NCI-H524 (cell line): ENCODE measurements at regions not wholly inside any gene's neighbourhood (a gene's known extent, or its start where the extent isn't known, plus 50 kb on each side); places are given as distances from the start of the nearest gene placed in this dataset.
"Not testable (repeated sequence)": the region's sequence is repeated elsewhere in the genome, so short reads cannot be mapped to it uniquely, and the experiment has no call there.

Source experiments
- DNase-seq, 2 experiments: peaks; one replicate each; lab custom pipeline; 2025; lab: John Stamatoyannopoulos, UW

GRCh38 chr19:28596561-28597071 is 616.3 kb downstream of the UQCRFS1 start:
- DNase-seq, result no peak

DNA sequence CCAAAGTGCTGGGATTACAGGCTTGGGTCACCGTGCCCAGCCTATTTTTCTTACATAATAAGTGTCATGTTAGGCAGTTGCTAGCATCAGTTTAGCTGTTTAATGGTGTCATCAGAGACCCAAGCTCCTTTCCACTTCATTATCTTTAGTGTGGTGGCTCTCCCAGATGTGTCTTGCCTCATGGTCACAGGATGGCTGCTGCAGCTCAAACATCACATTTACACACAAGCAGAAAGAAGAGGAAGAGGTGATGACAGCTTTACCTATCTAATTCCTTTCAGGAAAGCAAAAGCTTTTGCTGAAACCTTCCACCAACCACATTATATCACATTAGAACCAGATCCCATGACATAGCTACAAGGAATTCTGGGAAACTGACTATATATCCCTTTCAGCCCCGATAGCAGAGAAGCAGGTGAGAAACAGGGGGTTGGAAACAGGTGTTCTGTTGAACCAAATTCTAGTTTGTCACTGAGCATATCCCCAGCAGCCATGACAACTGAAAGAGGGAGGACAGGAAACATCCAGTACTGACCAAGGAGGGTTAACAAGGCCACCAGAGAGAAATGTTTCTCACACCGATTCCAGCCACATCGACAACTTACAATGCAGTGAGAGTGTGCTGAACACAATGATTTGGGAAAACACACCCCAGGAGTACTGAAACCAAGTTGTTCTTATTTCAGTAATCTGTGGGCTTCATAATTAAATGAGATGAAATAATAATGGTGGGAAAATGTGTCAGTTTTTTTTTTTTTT is 617.0 kb downstream of the UQCRFS1 start:
- DNase-seq, result no peak

GRCh38 chr19:28594737-28595136 is 618.2 kb downstream of the UQCRFS1 start:
- no peak for DNase-seq

DNA sequence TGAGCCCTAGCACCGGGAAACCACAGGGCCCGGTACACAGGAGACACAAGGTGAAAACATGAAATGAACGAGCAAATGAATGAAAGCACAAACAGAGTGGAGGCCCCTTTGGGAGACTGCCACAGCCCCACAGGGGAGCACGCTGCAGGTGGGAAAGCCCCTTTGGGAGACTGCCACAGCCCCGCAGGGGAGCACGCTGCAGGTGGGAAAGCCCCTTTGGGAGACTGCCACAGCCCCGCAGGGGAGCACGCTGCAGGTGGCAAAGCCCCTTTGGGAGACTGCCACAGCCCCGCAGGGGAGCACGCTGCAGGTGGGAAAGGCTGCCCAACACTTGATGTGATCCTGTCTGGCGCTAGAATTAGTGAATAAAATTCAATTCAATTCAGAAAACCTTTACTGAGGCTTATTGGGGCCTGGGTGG is 623.0 kb downstream of the UQCRFS1 start:
- not testable (repeated sequence) for DNase-seq

DNA sequence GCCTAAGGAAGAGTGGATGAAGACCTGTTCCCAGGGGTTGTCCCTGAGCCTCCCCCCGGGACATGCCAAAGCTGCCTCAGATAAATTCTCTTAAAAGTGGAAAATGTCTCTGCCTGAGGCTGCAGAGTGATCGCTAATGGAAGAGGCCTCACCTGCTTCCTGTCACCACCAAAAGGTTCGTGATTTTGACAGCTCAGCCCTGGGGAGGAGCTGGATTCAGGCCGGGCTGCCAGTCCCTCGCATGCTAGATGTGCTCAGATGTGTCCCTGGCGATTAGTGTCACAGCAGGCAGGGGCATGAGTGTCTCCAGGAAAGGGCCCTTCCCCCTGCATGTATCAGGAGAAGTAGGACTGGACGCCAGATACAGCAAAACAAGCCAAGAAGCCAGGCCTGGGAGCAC is 626.5 kb downstream of the UQCRFS1 start:
- no peak for DNase-seq

DNA sequence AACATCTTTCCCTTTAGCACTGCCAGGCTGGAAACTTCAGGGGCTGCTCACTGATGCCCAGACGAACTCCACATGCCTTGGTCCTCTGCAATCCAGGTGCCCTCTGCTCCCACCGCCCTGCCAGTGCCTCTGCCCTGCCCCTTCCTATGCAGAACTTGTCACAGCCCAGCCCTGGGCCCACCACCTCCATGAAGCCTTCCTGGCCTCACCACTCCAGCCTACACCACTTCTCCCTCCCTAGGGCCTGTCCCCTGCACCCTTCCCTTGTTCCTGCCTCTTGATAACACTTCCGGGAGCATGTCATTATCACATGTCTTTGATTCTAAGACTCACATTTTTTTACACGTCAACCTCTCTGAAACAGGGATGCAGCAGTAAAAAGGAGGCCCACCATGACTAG is 627.2 kb downstream of the UQCRFS1 start:
- DNase-seq, result no peak

DNA sequence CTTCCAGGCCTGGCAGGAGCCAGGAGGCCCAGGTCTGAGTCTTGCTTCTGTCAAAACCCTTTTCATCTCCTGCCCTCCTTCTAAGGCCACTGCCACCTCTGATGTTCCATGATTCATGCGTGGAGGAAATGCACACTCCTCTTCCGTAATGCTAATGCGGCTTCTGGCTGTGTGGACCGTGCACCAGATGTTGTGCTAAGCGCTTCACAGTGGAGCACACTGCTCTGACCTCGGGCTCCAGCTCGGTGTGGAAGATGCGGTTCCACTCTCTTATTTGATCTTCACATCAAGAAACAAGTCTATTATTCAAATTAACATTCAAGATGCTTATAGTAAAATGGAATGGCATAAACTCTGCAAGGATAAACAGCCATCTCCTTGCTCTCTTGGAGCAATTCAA is 629.2 kb downstream of the UQCRFS1 start:
- no peak for DNase-seq

DNA sequence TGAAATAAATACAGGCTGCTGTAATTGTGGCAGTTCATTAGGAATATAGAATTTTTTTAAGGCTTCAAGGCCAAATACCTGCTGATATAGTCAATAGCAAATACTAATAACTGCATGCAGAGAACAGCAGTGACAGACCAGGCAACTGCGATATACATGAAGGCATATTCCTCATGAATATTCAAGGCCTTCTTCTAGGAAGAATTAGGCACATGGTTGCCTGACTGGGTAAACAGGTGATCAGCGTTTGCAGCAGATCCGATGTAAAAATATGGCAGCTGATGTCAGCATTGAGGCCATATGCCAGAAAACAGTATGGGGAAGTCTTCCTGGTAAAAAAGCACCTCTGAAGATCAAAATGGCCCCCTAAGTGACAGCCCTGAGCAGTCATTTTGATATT is 629.7 kb downstream of the UQCRFS1 start:
- no peak for DNase-seq

GRCh38 chr19:28582796-28583195 is 630.2 kb downstream of the UQCRFS1 start:
- no peak for DNase-seq

DNA sequence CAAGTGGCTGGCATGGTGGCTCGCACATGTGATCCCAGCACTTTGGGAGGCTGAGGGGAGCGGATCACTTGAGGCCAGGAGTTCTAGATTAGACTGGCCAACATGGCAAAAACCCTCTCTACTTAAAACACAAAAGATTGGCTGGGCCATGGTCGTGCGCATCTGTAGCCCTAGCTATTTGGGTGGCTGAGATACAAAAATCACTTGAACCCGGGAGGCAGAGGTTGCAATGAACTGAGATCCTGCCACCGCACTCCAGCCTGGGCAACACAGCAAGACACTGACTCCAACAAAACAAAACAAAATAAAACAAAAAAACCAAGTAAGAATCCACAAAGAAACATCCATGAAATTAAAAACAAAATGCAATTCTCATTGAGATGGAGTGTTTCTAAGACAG is 630.6 kb downstream of the UQCRFS1 start:
- DNase-seq, result no peak

GRCh38 chr19:28581468-28581770 is 631.5 kb downstream of the UQCRFS1 start:
- no peak for DNase-seq

DNA sequence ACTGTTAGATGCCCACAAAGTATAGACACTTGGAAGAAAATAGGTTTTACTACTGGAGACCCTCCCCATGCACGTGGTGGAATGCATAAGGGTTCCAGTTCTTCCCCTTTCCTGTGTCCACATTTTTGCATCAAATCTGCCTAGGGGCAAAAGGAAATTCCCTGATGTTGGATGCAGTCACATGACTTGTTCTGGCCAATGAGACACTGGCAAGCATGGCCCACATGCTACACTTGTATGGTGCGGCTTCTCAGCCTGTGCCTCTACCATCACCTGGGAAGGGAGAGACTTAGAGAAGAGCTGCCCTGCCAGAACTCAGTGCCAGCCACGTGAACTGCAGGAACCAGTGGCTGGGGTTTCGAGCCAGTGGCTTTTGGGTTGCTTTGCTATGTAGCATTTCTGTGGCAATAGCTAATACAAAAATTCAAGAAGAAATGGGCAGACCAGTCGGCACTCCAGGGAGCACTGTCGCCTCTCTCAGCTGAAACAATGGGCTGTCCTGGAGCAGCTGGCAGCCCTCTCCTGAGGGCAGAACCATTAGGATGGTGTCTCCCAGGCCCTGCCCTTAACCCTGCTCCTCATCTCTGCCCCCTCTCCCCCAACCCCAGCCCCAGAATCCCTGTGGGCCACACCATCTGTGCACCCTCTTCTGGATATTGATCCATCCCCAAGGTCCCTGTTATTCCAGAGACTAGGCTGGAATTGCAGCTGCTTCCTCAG is 634.0 kb downstream of the UQCRFS1 start:
- DNase-seq, result no peak

GRCh38 chr19:28578208-28578607 is 634.7 kb downstream of the UQCRFS1 start:
- no peak for DNase-seq

GRCh38 chr19:28577666-28578065 is 635.3 kb downstream of the UQCRFS1 start:
- no peak for DNase-seq

DNA sequence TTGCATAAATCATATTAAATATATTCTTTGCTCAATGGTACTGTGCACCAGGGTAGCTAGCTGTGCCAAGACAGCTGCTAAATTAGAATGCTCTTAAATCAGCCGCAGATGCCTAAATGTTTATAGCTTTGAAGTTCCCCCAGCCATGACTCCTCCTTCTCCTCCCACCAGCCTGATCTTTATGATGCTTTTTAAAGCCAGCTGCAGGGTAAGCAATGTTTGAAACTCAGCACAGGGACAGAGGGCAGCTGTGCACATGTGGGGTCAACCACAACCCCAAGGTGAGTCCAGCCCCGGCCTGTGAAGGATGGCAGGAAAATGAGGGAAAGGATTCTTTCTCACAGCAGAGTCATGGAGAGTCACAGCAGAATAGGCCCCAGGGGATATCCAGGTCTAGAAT is 635.7 kb downstream of the UQCRFS1 start:
- no peak for DNase-seq

DNA sequence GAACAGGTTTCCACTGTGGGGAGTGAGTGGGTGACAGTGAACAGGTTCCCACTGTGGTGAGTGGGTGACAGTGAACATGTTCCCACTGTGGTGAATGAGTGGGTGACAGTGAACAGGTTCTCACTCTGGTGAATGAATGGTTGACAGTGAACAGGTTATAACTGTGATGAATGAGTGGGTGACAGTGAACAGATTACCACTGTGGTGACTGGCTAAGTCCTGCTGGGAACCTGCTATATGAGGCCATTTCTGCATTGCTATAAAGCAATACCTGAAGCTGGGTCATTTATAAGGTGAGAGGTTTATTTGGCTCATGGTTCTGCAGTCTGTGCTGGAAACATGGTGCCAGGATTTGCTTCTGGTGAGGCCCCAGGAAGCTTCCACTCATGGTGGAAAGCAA is 637.1 kb downstream of the UQCRFS1 start:
- DNase-seq, result no peak

- DNase-seq, result not testable (repeated sequence)
Measured at GRCh38 chr19:28575312-28575711, 637.6 kb downstream of the UQCRFS1 start.

- no peak for DNase-seq
Measured at GRCh38 chr19:28574212-28574611, 638.7 kb downstream of the UQCRFS1 start.

- no peak for DNase-seq
Measured at GRCh38 chr19:28569132-28570131, 643.5 kb downstream of the UQCRFS1 start.

- DNase-seq, result no peak
Measured at GRCh38 chr19:28567834-28568233, 645.1 kb downstream of the UQCRFS1 start.

DNA sequence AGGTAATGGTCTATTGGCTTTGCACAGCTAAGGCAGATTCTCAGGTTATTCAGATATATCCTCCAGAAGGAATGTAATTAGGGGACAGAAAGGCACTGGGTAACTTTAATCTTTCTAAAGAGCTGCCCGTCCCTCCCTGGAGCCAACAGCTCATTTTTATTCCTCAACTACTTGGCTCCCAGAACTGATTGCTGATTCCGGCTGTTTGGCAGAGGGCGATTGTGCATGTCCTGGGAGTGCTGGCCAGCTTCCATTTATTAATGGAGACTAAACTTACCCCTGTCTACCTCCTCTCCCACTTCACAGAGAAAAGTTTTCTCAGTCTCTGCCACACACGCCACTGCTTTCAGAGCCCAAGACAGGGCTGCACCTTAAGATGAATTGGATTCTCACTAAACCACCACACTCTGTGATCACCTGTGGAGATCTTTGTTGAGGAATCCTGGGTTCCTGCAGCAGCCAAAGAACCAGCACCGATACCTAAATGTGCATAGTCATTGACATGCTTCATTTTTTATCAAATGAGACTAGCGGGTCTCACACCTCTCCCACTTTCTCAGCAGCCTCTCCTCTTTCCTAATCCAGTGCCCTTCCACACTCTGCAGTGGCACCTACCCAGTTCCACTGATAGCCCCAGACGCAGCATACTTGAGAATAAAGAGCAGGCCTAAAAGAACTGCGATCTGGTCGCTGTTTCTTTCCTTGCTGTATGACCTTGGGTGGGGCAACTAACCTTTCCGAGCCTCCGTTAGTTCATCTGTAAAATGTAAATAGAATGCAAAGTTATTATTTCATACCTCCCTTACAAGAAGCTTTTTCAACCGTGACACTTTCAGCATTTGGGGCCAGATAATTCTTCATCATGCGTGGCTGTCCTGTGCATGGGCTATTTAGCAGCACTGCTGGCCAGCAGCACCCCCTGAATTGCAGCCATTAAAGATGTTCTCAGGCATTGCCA is 648.7 kb downstream of the UQCRFS1 start:
- DNase-seq, result no peak
